CD4-positive, alpha-beta memory T cell (primary cell): ENCODE measurements at regions not wholly inside any gene's neighbourhood (a gene's known extent, or its start where the extent isn't known, plus 50 kb on each side); places are given as distances from the start of the nearest gene placed in this dataset.

Experiments
- CTCF ChIA-PET: fragments of 350-600 bp; sonication (Branson Sonifier 250); formaldehyde crosslinking; loops from one replicate; lab custom pipeline; 2021; ENCODE audit warnings: inconsistent platforms; ENCODE audit not compliant: partially characterized antibody; lab: Charles Lee
- POLR2A ChIA-PET: fragments of 350-600 bp; sonication (Branson Sonifier 250); formaldehyde crosslinking; loops from one replicate; lab custom pipeline; 2021; ENCODE audit not compliant: partially characterized antibody; lab: Charles Lee
- DNase-seq, 5 donors: peaks; one replicate each; pipeline versions ENCODE4 v3.0.0 to v3.0.0-alpha.2; 2020 to 2022; ENCODE audit warnings: mixed read lengths in 1 of 5
- H3K27ac ChIP-seq: one replicate; pipeline ENCODE4 v1.7.0; 2013; ENCODE audit warnings: low read depth, low read length
- H3K27me3 ChIP-seq: 2 replicates; pipeline ENCODE4 v1.7.0; 2013; ENCODE audit warnings: mild to moderate bottlenecking, low read length, moderate library complexity; ENCODE audit not compliant: insufficient read depth
- H3K36me3 ChIP-seq: 2 replicates; pipeline ENCODE4 v1.7.0; 2013; ENCODE audit warnings: mild to moderate bottlenecking, low read length, moderate library complexity; ENCODE audit not compliant: insufficient read depth
- H3K4me1 ChIP-seq: 2 replicates; pipeline ENCODE4 v1.7.0; 2013; ENCODE audit warnings: mild to moderate bottlenecking, low read length, moderate library complexity; ENCODE audit not compliant: insufficient read depth
- H3K4me3 ChIP-seq, 2 donors: one replicate each; pipeline ENCODE4 v1.7.0; 2013; ENCODE audit warnings: low read length in 2 of 2, mild to moderate bottlenecking in 1 of 2
- H3K9me3 ChIP-seq, 2 donors: one replicate each; pipeline ENCODE4 v1.7.0; 2013; ENCODE audit warnings: low read length in 2 of 2, control low read depth in 1 of 2; ENCODE audit not compliant: control insufficient read depth in 1 of 2
- H3K27ac Mint-ChIP-seq, 7 donors: one replicate each; pipeline ENCODE4 v1.8.0; 2020 to 2021; ENCODE audit warnings: mixed read lengths in 7 of 7, mild to moderate bottlenecking in 6 of 7, inconsistent platforms in 3 of 7, moderate library complexity in 3 of 7
- H3K27me3 Mint-ChIP-seq, 2 donors: one replicate each; pipeline ENCODE4 v1.8.0; 2020 to 2021; ENCODE audit warnings: mixed read lengths in 2 of 2
- H3K36me3 Mint-ChIP-seq, 2 donors: one replicate each; pipeline ENCODE4 v1.8.0; 2020 to 2021; ENCODE audit warnings: mixed read lengths in 2 of 2, inconsistent platforms in 1 of 2, mild to moderate bottlenecking in 1 of 2
- H3K4me1 Mint-ChIP-seq, 4 donors: one replicate each; pipeline ENCODE4 v1.8.0; 2020 to 2021; ENCODE audit warnings: mixed read lengths in 4 of 4, mild to moderate bottlenecking in 1 of 4
- H3K4me3 Mint-ChIP-seq, 8 donors: one replicate each; pipeline ENCODE4 v1.8.0; 2020 to 2021; ENCODE audit warnings: mixed read lengths in 8 of 8, mild to moderate bottlenecking in 7 of 8, moderate library complexity in 6 of 8, inconsistent platforms in 3 of 8
- H3K9me3 Mint-ChIP-seq, 8 donors: one replicate each; pipeline ENCODE4 v1.8.0; 2020 to 2021; ENCODE audit warnings: mixed read lengths in 8 of 8, mild to moderate bottlenecking in 5 of 8, inconsistent platforms in 3 of 8, moderate library complexity in 1 of 8
- intact Hi-C: fragments of 100-400 bp; cut with micrococcal nuclease; formaldehyde crosslinking; loops from one replicate; pipeline ENCODE4 v1.15.1; 2023

GRCh38 chr7:41252957-41253356 is 449.9 kb downstream of the INHBA start:
- Histone ChIP-seq H3K36me3 (no peaks in the 10 kb centered on the region), H3K27ac (no peak overlapping the region), H3K4me3 (no peak overlapping the region), H3K4me1 (no peaks in the 10 kb centered on the region), H3K27me3 (no peaks in the 10 kb centered on the region), H3K9me3 (no peaks in the 10 kb centered on the region)
- POLR2A ChIA-PET: no interaction called here
- Mint-ChIP-seq H3K9me3 (peaks cover 2 to 27% (median 15%) of the 10 kb centered on the region in 8 donors), H3K4me3 (no peak overlapping the region), H3K27me3 (no peaks in the 10 kb centered on the region), H3K27ac (no peak overlapping the region), H3K36me3 (no peaks in the 10 kb centered on the region), H3K4me1 (no peaks in the 10 kb centered on the region)
- DNase-seq: no peak
- intact Hi-C loops: no loop called here
- CTCF ChIA-PET: no interaction called here

GRCh38 chr7:41252551-41252950 is 450.3 kb downstream of the INHBA start:
- Mint-ChIP-seq H3K27me3 (no peaks in the 10 kb centered on the region), H3K4me3 (no peak overlapping the region), H3K36me3 (no peaks in the 10 kb centered on the region), H3K4me1 (no peaks in the 10 kb centered on the region), H3K27ac (no peak overlapping the region), H3K9me3 (peaks cover 2 to 23% (median 15%) of the 10 kb centered on the region in 8 donors)
- no peaks in the 10 kb centered on the region for H3K9me3 ChIP-seq
- no peaks in the 10 kb centered on the region for H3K27me3 ChIP-seq
- DNase-seq: no peak
- no peak overlapping the region for H3K27ac ChIP-seq
- CTCF ChIA-PET: no interaction called here
- intact Hi-C loops: no loop called here
- H3K4me3 ChIP-seq: no peak overlapping the region
- POLR2A ChIA-PET: no interaction called here
- no peaks in the 10 kb centered on the region for H3K4me1 ChIP-seq
- H3K36me3 ChIP-seq: no peaks in the 10 kb centered on the region

GRCh38 chr7:41247143-41247865 is 455.6 kb downstream of the INHBA start:
- H3K27ac Mint-ChIP-seq: no peak overlapping the region
- Histone ChIP-seq H3K4me3 (no peak overlapping the region), H3K4me1 (no peaks in the 10 kb centered on the region), H3K36me3 (no peaks in the 10 kb centered on the region), H3K27ac (no peak overlapping the region), H3K9me3 (no peaks in the 10 kb centered on the region), H3K27me3 (no peaks in the 10 kb centered on the region)
- H3K9me3 Mint-ChIP-seq: peaks cover 2 to 24% (median 11%) of the 10 kb centered on the region in 8 donors
- no peak overlapping the region for H3K4me3 Mint-ChIP-seq
- no peaks in the 10 kb centered on the region for H3K27me3 Mint-ChIP-seq
- ChIA-PET CTCF (no interaction called here), POLR2A (no interaction called here)
- H3K36me3 Mint-ChIP-seq: no peaks in the 10 kb centered on the region
- intact Hi-C loops: no loop called here
- H3K4me1 Mint-ChIP-seq: no peaks in the 10 kb centered on the region
- no peak for DNase-seq

- no peak for DNase-seq
- H3K9me3 ChIP-seq: no peaks in the 10 kb centered on the region
- no peaks in the 10 kb centered on the region for H3K36me3 Mint-ChIP-seq
- no peak overlapping the region for H3K4me3 ChIP-seq
- POLR2A ChIA-PET: no interaction called here
- no peaks in the 10 kb centered on the region for H3K27me3 Mint-ChIP-seq
- intact Hi-C loops: no loop called here
- no peak overlapping the region for H3K27ac Mint-ChIP-seq
- no peaks in the 10 kb centered on the region for H3K27me3 ChIP-seq
- no peaks in the 10 kb centered on the region for H3K4me1 Mint-ChIP-seq
- H3K4me3 Mint-ChIP-seq: no peak overlapping the region
- CTCF ChIA-PET: no interaction called here
- no peak overlapping the region for H3K27ac ChIP-seq
- peaks cover 3 to 26% (median 11%) of the 10 kb centered on the region in 8 donors for H3K9me3 Mint-ChIP-seq
- H3K36me3 ChIP-seq: no peaks in the 10 kb centered on the region
- H3K4me1 ChIP-seq: no peaks in the 10 kb centered on the region
These were observed 457.0 kb downstream of the INHBA start for GRCh38 chr7:41245916-41246315.

GRCh38 chr7:41244246-41244645 is 458.6 kb downstream of the INHBA start:
- H3K27me3 Mint-ChIP-seq: no peaks in the 10 kb centered on the region
- ChIA-PET CTCF (no interaction called here), POLR2A (no interaction called here)
- no peak overlapping the region for H3K27ac ChIP-seq
- no peaks in the 10 kb centered on the region for H3K4me1 ChIP-seq
- H3K4me3 ChIP-seq: no peak overlapping the region
- no peaks in the 10 kb centered on the region for H3K36me3 Mint-ChIP-seq
- H3K4me1 Mint-ChIP-seq: no peaks in the 10 kb centered on the region
- H3K36me3 ChIP-seq: no peaks in the 10 kb centered on the region
- no peaks in the 10 kb centered on the region for H3K27me3 ChIP-seq
- H3K9me3 ChIP-seq: no peaks in the 10 kb centered on the region
- intact Hi-C loops: no loop called here
- H3K9me3 Mint-ChIP-seq: peaks cover 4 to 27% (median 8%) of the 10 kb centered on the region in 8 donors
- no peak for DNase-seq
- no peak overlapping the region for H3K27ac Mint-ChIP-seq
- no peak overlapping the region for H3K4me3 Mint-ChIP-seq

- no peak overlapping the region for H3K4me3 Mint-ChIP-seq
- H3K4me1 ChIP-seq: no peaks in the 10 kb centered on the region
- H3K36me3 ChIP-seq: no peaks in the 10 kb centered on the region
- peaks cover 3 to 22% (median 9%) of the 10 kb centered on the region in 8 donors for H3K9me3 Mint-ChIP-seq
- POLR2A ChIA-PET: no interaction called here
- no peak for DNase-seq
- no peaks in the 10 kb centered on the region for H3K27me3 ChIP-seq
- CTCF ChIA-PET: no interaction called here
- H3K27ac Mint-ChIP-seq: no peak overlapping the region
- no peaks in the 10 kb centered on the region for H3K9me3 ChIP-seq
- H3K27me3 Mint-ChIP-seq: no peaks in the 10 kb centered on the region
- no peaks in the 10 kb centered on the region for H3K4me1 Mint-ChIP-seq
- no peak overlapping the region for H3K4me3 ChIP-seq
- no peaks in the 10 kb centered on the region for H3K36me3 Mint-ChIP-seq
- H3K27ac ChIP-seq: no peak overlapping the region
- intact Hi-C loops: no loop called here
These were observed 461.2 kb downstream of the INHBA start for GRCh38 chr7:41241641-41242040.

- H3K27me3 ChIP-seq: no peaks in the 10 kb centered on the region
- ChIA-PET CTCF (no interaction called here), POLR2A (no interaction called here)
- H3K36me3 ChIP-seq: no peaks in the 10 kb centered on the region
- Mint-ChIP-seq H3K27ac (no peak overlapping the region), H3K4me1 (no peaks in the 10 kb centered on the region), H3K27me3 (no peaks in the 10 kb centered on the region), H3K9me3 (peaks cover 0 to 18% (median 9%) of the 10 kb centered on the region in 8 donors), H3K4me3 (no peak overlapping the region), H3K36me3 (no peaks in the 10 kb centered on the region)
- H3K9me3 ChIP-seq: no peaks in the 10 kb centered on the region
- H3K4me3 ChIP-seq: no peak overlapping the region
- H3K27ac ChIP-seq: no peak overlapping the region
- H3K4me1 ChIP-seq: no peaks in the 10 kb centered on the region
- DNase-seq: no peak
- intact Hi-C loops: no loop called here
These were observed 463.3 kb downstream of the INHBA start for GRCh38 chr7:41239596-41239995.
